H1 (cell line): ENCODE measurements at regions not wholly inside any gene's neighbourhood (a gene's known extent, or its start where the extent isn't known, plus 50 kb on each side); places are given as distances from the start of the nearest gene placed in this dataset.

ENCODE experiments used
- CTCF ChIP-seq, 3 experiments: IDR thresholded peaks; 1 replicate in 2 of 3; 2 replicates in 1 of 3; pipeline versions ENCODE4 v1.5.1 to v1.6.1; 2011; ENCODE audit warnings: low read length in 3 of 3, mild to moderate bottlenecking in 3 of 3, inconsistent platforms in 2 of 3, low read depth in 1 of 3, moderate library complexity in 1 of 3; ENCODE audit not compliant: insufficient read depth in 1 of 3; ENCODE audit errors: control extremely low read depth in 1 of 3

GRCh38 chr2:52940101-52940500 is 827.5 kb upstream of the CHAC2 start (continued):
- TF ChIP-seq CTCF (IDR thresholded peaks at IDR 0.05; ENCODE audit: control extremely low read depth in 1 of 3, insufficient read depth in 1 of 3, low read depth in 1 of 3, low read length in 3 of 3): no peak
